ENCODE measurements at regions not wholly inside any gene's neighbourhood (a gene's known extent, or its start where the extent isn't known, plus 50 kb on each side); places are given as distances from the start of the nearest gene placed in this dataset.
"Not testable (repeated sequence)": the region's sequence is repeated elsewhere in the genome, so short reads cannot be mapped to it uniquely, and the experiment has no call there.

GRCh38 chr6:26956601-26957184 is 290.8 kb upstream of the PRSS16 start:
- not testable (repeated sequence) for H3K27me3 ChIP-seq (ENCODE audit: low read length); H3K36me3 ChIP-seq (ENCODE audit: low read length); H3K9me2 ChIP-seq (replicated peaks; ENCODE audit: insufficient read depth, low read length); H4K20me1 ChIP-seq (ENCODE audit: low read depth, low read length); H3K9me3 ChIP-seq (ENCODE audit: insufficient read depth, low read length); H3F3A ChIP-seq (ENCODE audit: insufficient read depth)
- H3K79me2 ChIP-seq (ENCODE audit: insufficient read depth, low read length), result peaks cover 11% of the 10 kb centered on the region
- TF ChIP-seq, protein P1, sequence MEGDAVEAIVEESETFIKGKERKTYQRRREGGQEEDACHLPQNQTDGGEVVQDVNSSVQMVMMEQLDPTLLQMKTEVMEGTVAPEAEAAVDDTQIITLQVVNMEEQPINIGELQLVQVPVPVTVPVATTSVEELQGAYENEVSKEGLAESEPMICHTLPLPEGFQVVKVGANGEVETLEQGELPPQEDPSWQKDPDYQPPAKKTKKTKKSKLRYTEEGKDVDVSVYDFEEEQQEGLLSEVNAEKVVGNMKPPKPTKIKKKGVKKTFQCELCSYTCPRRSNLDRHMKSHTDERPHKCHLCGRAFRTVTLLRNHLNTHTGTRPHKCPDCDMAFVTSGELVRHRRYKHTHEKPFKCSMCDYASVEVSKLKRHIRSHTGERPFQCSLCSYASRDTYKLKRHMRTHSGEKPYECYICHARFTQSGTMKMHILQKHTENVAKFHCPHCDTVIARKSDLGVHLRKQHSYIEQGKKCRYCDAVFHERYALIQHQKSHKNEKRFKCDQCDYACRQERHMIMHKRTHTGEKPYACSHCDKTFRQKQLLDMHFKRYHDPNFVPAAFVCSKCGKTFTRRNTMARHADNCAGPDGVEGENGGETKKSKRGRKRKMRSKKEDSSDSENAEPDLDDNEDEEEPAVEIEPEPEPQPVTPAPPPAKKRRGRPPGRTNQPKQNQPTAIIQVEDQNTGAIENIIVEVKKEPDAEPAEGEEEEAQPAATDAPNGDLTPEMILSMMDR (IDR thresholded peaks at IDR 0.05; ENCODE audit: insufficient read depth, low read length, poor library complexity, severe bottlenecking), result peak; percentile 47
- H3K4me3 ChIP-seq (ENCODE audit: insufficient read depth, low read length, poor library complexity, severe bottlenecking), result peak overlapping the region; percentile 77
- peak overlapping the region; percentile 89 for H3K27ac ChIP-seq (ENCODE audit: low read depth, low read length)
- peak overlapping the region; percentile 81 for H2AFZ ChIP-seq (ENCODE audit: low read depth, low read length, severe bottlenecking)
- peak overlapping the region; percentile 60 for H3K4me2 ChIP-seq (ENCODE audit: low read depth, low read length, poor library complexity, severe bottlenecking)
- peak overlapping the region; percentile 76 for H3K9ac ChIP-seq (ENCODE audit: low read length)

GRCh38 chr6:26957399-26958127 is 289.9 kb upstream of the PRSS16 start:
- Histone ChIP-seq H3K27ac (ENCODE audit: low read depth, low read length) (peak overlapping the region; percentile 89), H3K9ac (ENCODE audit: low read length) (peak overlapping the region; percentile 76), H2AFZ (ENCODE audit: low read depth, low read length, severe bottlenecking) (peak overlapping the region; percentile 84)

GRCh38 chr6:26961236-26961635 is 286.3 kb upstream of the PRSS16 start:
- H3K4me3 ChIP-seq (ENCODE audit: insufficient read depth, low read length, poor library complexity, severe bottlenecking); H4K20me1 ChIP-seq (ENCODE audit: low read depth, low read length); H2AFZ ChIP-seq (ENCODE audit: low read depth, low read length, severe bottlenecking); H3K9ac ChIP-seq (ENCODE audit: low read length); H3K27ac ChIP-seq (ENCODE audit: low read depth, low read length); H3F3A ChIP-seq (ENCODE audit: insufficient read depth); H3K36me3 ChIP-seq (ENCODE audit: low read length); H3K9me3 ChIP-seq (ENCODE audit: insufficient read depth, low read length); H3K27me3 ChIP-seq (ENCODE audit: low read length); H3K4me2 ChIP-seq (ENCODE audit: low read depth, low read length, poor library complexity, severe bottlenecking); H3K79me2 ChIP-seq (ENCODE audit: insufficient read depth, low read length); H3K9me2 ChIP-seq (replicated peaks; ENCODE audit: insufficient read depth, low read length): not testable (repeated sequence)

More at GRCh38 chr6:26957399-26958127, 289.9 kb upstream of the PRSS16 start:
- H4K20me1 ChIP-seq (ENCODE audit: low read depth, low read length); H3K9me3 ChIP-seq (ENCODE audit: insufficient read depth, low read length); H3K79me2 ChIP-seq (ENCODE audit: insufficient read depth, low read length); H3K36me3 ChIP-seq (ENCODE audit: low read length); H3K9me2 ChIP-seq (replicated peaks; ENCODE audit: insufficient read depth, low read length); H3F3A ChIP-seq (ENCODE audit: insufficient read depth); H3K27me3 ChIP-seq (ENCODE audit: low read length): not testable (repeated sequence)
- Histone ChIP-seq H3K4me2 (ENCODE audit: low read depth, low read length, poor library complexity, severe bottlenecking) (peak overlapping the region; percentile 60), H3K4me3 (ENCODE audit: insufficient read depth, low read length, poor library complexity, severe bottlenecking) (peak overlapping the region; percentile 77)

GRCh38 chr6:27002447-27002846 is 245.1 kb upstream of the PRSS16 start:
- Histone ChIP-seq H2AFZ (ENCODE audit: low read depth, low read length, severe bottlenecking) (no peak overlapping the region), H4K20me1 (ENCODE audit: low read depth, low read length) (no peaks in the 10 kb centered on the region), H3K9me3 (ENCODE audit: insufficient read depth, low read length) (no peaks in the 10 kb centered on the region), H3K4me2 (ENCODE audit: low read depth, low read length, poor library complexity, severe bottlenecking) (no peak overlapping the region), H3K9me2 (replicated peaks; ENCODE audit: insufficient read depth, low read length) (no peaks in the 10 kb centered on the region), H3K4me3 (ENCODE audit: insufficient read depth, low read length, poor library complexity, severe bottlenecking) (no peak overlapping the region), H3K36me3 (ENCODE audit: low read length) (no peaks in the 10 kb centered on the region), H3K27ac (ENCODE audit: low read depth, low read length) (no peak overlapping the region), H3K79me2 (ENCODE audit: insufficient read depth, low read length) (no peaks in the 10 kb centered on the region), H3F3A (ENCODE audit: insufficient read depth) (no peaks in the 10 kb centered on the region), H3K9ac (ENCODE audit: low read length) (no peak overlapping the region), H3K27me3 (ENCODE audit: low read length) (no peaks in the 10 kb centered on the region)
- TF ChIP-seq, protein P1 (IDR thresholded peaks at IDR 0.05; ENCODE audit: insufficient read depth, low read length, poor library complexity, severe bottlenecking), result no peak
- no peak for TF ChIP-seq EZH2phosphoT487 (conservative IDR thresholded peaks at IDR 0.05; ENCODE audit: low read length)
